GM18502 (cell line): ENCODE measurements at regions not wholly inside any gene's neighbourhood (a gene's known extent, or its start where the extent isn't known, plus 50 kb on each side); places are given as distances from the start of the nearest gene placed in this dataset.

Source experiments
- ATAC-seq: cut with Tn5 transposase; IDR thresholded peaks from one replicate; pipeline ENCODE4 v1.9.1; 2021; ENCODE audit warnings: mild to moderate bottlenecking; ENCODE audit not compliant: unreplicated experiment, poor library complexity

DNA sequence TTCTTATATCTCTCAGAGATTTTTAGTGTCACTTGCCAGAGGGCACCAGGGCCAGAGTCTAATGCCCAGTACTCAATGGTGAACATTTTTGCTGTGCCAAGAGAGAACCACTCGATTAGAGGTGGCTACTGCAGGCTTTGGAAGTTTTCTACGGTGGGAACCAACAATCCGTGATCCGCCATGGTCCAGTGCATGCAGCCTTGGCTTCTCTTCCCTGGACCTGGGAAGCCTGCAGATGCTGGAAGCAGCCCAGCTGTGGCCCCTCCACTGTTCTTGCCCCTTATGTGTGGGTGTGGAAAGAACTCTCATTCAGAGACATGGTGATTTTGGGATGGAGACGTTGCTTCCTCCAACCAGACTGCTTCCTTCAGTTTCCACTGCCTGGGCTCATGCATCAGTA, 224.2 kb downstream of the TSHZ3 start:
- ATAC-seq = no peak

DNA sequence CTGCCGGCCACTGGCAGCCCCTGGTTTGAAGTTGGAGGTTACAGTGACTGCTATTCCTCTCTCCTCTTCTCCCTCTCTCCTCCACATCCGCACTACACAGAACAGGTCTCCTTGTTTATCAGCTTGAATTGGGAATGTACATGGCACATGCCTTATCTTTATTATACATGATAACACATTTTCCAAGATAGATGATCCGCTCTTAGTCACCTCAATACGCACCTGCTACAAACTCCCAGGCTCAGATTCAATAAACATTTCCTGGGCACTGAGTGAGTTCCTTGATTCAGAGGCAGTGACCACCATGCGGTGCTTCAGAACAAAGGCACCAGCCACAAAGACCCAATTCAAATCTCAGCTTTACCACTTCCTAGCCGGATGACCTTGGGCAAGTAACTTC, 227.7 kb downstream of the TSHZ3 start:
- no peak for ATAC-seq

DNA sequence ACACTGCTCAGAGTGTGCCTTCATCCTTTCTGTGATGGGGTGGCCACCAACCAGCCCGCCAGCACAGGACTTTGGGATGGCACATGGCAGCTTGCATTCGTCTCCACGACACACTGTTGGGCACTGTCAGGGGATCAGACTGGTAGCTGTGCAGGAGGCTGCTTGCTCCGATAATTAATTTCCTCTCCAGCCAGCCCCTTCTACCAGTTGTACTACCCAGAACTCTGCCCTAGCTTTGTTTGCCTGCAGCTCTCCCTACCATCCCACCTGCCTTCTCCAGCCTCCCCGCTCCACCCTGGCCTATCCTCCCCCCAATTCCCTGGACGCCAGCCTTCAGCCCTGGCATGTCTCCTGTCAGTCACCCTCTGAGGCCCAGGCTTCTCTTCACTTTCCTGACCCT, 228.3 kb downstream of the TSHZ3 start:
- ATAC-seq = no peak

- ATAC-seq = no peak
Observed at GRCh38 chr19:31119951-31120690, 229.1 kb downstream of the TSHZ3 start.

DNA sequence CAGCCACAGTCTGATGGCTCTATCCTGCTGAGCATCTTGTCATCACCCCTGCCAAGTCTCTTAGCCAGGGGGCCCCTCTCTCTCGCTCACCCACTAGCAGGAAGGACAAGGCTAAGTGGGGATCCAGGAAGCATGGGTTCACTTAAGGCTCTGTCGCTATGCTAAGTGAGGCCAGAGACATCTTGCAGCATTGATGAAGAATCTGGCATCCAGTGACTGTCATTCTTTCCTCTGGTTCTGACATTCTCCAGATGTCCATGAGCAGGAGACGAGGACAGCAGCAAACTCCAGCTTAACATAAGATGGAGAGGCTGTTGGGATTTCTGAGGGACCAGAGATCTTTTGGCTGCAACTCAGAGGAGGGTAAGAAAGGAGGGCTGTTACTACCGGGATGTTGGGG, 230.2 kb downstream of the TSHZ3 start:
- ATAC-seq = no peak

- ATAC-seq = no peak
Observed at GRCh38 chr19:31118287-31118955, 230.8 kb downstream of the TSHZ3 start.

DNA sequence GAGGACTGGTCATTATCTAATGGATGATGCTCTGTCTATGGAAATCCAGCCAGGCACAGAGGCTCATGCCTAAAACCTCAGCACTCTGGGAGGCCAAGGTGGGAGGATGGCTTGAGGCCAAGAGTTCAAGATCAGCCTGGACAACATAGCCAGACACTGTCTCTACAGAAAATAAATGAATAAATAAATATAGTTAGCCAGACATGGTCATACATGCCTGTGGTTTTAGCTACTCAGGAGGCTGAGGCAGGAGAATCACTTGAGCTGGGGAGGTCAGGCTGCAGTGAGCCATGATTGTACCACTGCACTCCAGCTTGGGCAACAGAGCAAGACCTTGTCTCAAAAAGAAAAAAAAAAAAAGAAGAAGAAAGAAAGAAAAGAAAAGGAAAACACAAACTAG, 234.7 kb downstream of the TSHZ3 start:
- ATAC-seq = no peak

DNA sequence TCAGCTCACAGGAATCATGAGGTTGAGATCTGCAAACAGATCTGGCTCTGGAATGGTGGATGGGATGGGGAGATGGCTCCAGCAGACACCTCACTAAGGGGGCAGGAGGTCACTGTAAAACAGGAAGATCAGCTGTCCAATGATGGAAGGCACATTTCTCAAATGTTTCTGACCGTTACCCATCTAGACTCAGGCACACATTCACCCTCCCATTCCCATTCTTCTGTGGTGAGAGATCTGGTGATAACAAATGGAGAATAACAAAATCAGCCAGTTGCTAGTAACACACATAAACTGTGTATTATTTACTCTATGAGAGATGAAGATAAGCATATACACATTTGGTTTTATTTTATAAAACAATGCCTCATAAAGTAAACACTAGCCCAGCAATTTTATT, 235.9 kb downstream of the TSHZ3 start:
- no peak for ATAC-seq

DNA sequence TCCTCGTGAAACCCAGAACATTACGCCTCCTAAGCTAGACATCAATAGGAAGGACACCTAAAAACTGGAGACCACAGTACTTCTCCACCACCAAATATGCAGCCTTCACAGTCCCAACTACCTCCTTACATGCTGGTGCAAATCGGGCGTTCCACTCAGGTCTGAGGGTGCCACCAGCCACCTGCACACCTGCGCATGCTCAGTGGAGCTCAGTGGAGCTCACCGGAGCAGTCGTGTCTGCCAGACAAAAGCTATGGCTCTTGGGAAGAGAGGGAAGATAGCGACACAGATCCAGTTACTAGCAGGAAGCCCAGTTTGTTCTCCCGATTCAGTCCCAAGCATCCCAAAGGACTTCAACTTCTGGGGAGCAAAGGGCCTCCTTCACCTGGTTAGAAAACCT, 237.1 kb downstream of the TSHZ3 start:
- no peak for ATAC-seq

DNA sequence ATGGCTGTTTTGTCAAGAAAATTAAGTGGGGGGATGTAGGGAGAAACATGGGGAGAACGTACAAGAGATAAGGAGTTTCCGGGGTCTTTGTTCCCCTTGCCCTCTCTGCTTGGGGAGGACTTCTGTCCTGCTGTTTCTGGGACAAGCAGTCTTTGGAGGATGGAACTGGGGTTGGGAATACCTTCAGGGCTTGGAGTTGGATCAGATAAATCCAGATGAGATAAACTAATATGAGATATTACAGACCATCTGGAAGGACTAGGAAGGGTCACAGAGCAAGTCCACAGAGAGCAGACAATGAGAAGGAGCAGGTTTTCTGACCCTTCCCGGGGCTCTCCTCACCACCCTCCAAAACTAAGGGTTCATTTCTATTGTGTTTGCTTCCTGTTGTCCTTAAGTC, 237.5 kb downstream of the TSHZ3 start:
- ATAC-seq = no peak

DNA sequence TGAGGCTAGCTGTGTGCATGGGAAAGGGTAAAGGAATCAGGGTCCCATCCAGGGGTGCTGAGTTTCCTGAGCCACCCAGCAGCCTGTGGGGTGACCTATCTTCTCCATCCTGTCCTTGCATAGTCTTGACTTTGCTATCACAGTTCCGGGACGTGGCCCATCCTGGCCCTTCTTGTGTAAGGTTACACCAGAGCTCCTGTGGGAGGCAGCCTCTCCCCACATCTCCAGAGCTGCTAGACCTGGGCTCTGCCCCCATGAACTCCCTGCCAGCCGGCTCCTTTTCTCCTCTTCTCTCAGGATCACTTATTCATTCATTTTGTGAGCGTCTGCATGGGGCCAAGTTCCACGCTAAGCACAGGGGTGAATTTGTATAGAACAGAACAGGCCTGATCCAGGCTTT, 238.9 kb downstream of the TSHZ3 start:
- ATAC-seq = no peak

GRCh38 chr19:31109636-31110035, 239.6 kb downstream of the TSHZ3 start:
- no peak for ATAC-seq

- no peak for ATAC-seq
Observed at GRCh38 chr19:31107096-31107495, 242.1 kb downstream of the TSHZ3 start.

- no peak for ATAC-seq
Observed at GRCh38 chr19:31105761-31106160, 243.5 kb downstream of the TSHZ3 start.

DNA sequence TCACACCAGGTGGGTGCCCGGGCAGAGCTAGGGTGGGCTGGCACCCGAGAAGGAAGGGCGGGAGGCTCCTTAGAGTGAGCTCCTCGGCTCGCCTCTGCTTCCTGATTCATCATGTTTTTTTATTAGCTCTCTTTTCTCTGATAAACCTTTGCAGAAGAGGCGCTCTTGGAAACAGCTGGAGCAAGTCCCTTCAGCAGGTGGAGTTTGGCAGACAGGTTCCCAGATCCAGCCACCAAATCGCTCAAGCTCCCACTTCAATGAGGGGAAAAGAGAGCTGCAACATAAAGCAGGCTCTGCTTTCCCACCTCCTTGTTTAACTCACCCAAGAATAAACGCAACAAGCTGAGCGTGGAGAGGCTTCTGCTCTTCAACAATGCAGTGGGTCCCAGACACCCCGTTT, 244.8 kb downstream of the TSHZ3 start:
- ATAC-seq = no peak

- ATAC-seq = no peak
Observed at GRCh38 chr19:31103228-31103627, 246.0 kb downstream of the TSHZ3 start.

- ATAC-seq = no peak
Observed at GRCh38 chr19:31102674-31103073, 246.6 kb downstream of the TSHZ3 start.

DNA sequence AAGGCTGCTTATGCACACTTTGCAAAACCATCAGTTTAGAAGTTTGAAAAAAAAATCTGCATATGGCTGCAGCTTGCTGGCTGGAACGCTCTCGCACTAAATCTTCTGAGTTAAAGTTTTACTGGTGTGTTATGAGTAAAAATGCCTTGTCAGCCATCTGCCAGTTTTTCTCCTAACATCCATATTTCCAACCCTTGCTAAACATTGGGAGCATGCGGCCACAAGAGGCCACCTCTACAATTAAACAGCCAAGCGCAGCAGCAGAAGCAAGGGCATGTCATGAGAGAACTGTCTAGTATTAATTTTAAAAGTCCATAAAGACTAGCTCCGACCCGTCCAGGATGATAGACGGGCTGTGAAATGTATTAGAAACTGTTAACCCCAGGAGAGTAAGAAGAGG, 248.3 kb downstream of the TSHZ3 start:
- ATAC-seq = no peak

DNA sequence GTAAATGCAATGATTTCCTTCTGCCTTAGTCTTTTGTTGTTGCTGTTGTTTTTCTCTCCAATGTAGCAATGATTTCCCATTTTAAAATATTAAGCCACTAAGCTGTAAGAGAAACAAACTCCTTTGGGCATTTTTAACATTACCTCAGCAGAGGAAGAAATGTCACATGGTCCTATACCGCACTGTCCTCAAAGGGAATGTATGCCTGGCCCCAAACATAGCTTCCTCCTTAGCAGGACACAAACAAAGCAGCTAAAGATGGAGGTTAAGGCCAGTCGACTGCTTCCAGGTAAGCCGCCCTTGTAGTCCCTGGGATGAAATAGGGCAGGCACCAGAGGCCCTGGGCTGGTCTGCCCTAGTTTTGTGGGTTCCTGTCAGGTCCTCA, 249.0 kb downstream of the TSHZ3 start:
- ATAC-seq = no peak

GRCh38 chr19:31099515-31100205, 249.6 kb downstream of the TSHZ3 start:
- no peak for ATAC-seq

DNA sequence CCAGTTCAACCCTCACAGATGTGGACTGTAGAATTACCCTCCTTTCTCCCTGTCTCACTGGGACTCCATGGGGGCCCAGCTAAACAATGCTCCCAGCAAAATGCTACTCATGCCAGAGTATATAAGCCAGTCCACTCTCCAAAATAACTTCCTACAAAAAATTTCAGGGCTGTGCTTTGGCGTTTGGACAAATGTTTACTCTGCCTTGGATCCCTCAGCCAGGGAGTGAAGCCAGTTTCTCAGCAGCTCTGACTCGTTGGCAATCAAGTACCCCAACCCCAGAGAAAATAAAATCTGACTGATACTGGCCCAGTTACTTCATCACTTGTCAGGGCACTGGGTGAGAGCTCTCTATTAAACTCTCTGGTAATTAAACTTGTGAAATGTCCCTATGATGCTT, 250.4 kb downstream of the TSHZ3 start:
- no peak for ATAC-seq
